HT1080 (cell line): ENCODE measurements at regions not wholly inside any gene's neighbourhood (a gene's known extent, or its start where the extent isn't known, plus 50 kb on each side); places are given as distances from the start of the nearest gene placed in this dataset.
A peak's percentile ranks its signal among the peaks of the same experiment; 100 is the strongest.
"Not testable (repeated sequence)": the region's sequence is repeated elsewhere in the genome, so short reads cannot be mapped to it uniquely, and the experiment has no call there.

Source experiments
- DNase-seq: peaks from one replicate; pipeline ENCODE4 v3.0.0-alpha.2; 2015; ENCODE audit warnings: low read depth

- no peak for DNase-seq
Observed at GRCh38 chr12:58712976-58713375, 207.3 kb downstream of the LRIG3 start.

DNA sequence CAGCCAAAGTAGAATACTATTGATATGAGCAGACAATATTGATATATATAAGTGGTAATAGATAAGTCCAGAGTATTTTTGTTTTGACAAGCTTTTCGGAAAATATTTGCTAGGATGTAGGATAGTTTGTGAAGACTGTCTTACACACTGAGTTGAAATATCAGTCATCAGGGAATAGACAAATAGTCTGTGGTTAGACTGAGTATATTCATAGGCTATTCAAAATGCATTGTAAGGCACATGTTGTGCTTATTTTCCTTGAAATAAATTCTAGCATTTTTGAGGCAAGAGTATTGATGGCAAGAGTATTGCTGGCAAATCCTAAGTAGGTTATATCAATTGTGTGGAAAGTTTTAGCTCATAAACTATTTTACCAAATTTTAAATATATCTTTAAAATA, 201.1 kb downstream of the LRIG3 start:
- DNase-seq, result no peak

GRCh38 chr12:58720421-58720820, 199.9 kb downstream of the LRIG3 start:
- no peak for DNase-seq

DNA sequence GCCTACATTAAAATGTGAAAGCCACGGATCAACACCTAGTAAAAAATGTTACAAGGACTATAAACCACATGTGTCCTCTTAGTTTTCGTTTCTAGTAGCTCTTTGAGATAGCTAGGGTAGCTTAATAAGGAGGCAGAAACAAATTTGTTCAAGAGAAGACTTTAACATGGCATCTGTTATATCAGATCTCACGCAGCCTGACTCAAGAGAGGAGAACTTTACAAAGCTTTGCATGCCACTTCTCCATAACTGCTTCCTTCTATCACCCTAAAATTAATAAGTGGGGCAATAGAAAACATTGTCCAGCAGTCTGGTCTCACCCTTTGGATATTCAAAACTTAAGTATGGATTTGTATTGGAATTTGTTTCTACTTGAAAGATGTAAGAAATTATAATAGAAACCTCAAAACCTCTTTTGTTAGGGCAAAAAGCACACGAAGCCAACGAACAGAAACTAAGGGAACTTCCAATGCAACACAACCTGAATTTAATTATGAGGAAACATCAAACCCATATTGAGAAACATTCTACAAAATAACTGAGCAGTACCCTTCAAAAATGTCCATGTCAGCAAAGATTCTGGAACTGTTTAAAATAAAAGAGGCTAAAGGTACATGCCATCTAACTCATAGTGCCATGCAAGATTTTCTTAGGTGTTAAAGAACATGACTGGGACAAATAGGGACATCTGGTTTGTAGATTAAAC, 194.8 kb downstream of the LRIG3 start:
- DNase-seq, result no peak

GRCh38 chr12:58727521-58727920, 192.8 kb downstream of the LRIG3 start:
- DNase-seq, result peak; percentile 14

- peak; percentile 21 for DNase-seq
Observed at GRCh38 chr12:58728397-58728796, 191.9 kb downstream of the LRIG3 start.

- no peak for DNase-seq
Observed at GRCh38 chr12:58731096-58731495, 189.2 kb downstream of the LRIG3 start.

GRCh38 chr12:58732894-58733293, 187.4 kb downstream of the LRIG3 start:
- DNase-seq, result no peak

GRCh38 chr12:58741226-58741625, 179.1 kb downstream of the LRIG3 start:
- peak; percentile 11 for DNase-seq

- no peak for DNase-seq
Observed at GRCh38 chr12:58745348-58746125, 174.8 kb downstream of the LRIG3 start.

DNA sequence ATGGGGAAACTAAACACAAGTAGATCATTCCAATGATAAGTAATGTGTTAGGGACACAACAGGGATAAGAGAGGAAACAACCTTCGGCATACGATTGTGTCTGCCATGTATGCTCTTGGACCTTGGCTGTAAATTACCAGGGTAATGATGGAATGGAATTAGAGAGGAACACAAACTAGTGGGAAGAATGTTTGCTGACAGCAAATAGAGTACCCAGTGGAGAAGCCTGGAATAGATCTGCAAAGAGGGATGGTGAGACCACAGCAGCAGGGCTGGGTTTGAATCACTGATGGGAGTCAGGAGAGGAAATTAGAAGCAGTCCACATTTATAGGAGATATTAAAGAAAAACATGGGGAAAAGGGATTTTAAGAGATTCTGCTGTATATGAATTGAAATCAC, 172.8 kb downstream of the LRIG3 start:
- DNase-seq, result no peak

- peak; percentile 84 for DNase-seq
Observed at GRCh38 chr12:58750484-58750883, 169.8 kb downstream of the LRIG3 start.

DNA sequence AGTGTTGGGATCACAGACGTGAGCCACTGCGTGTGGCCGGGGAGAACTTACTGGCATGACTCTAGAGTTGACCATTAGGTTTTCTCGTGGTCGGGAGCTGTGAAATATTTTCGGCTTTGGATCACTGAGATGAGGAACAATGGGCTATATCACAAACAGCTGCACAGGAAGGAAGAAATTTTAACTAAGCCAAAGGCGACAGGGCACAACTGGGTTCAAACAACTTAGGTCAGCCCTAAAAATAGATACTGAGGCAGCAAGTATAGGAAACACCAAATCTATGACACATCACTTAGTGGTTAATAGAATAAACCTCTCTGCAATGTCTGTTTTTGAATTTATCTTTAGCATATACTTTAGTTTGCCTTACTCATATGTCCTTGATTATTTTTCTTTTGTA, 162.9 kb downstream of the LRIG3 start:
- peak; percentile 73 for DNase-seq

GRCh38 chr12:58759745-58760144, 160.6 kb downstream of the LRIG3 start:
- DNase-seq, result not testable (repeated sequence)

DNA sequence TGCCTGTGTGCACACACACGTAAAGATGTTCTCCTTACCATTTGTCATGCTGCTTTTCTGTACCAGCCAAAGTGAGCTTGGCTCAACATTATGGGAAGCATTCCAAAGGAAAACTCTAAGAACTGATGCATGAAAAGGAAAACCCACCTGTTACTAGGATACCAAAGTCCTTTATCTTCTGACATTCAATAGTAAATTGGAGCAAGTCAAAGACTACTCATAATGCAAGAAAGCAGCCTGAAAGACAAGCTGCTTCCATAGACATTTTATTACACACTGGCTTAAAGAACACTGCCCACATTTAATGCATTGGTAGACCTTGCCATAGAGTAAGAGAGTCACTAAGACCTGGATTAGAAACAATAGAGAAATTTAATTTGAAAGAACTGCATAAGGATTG, 159.0 kb downstream of the LRIG3 start:
- DNase-seq, result no peak

DNA sequence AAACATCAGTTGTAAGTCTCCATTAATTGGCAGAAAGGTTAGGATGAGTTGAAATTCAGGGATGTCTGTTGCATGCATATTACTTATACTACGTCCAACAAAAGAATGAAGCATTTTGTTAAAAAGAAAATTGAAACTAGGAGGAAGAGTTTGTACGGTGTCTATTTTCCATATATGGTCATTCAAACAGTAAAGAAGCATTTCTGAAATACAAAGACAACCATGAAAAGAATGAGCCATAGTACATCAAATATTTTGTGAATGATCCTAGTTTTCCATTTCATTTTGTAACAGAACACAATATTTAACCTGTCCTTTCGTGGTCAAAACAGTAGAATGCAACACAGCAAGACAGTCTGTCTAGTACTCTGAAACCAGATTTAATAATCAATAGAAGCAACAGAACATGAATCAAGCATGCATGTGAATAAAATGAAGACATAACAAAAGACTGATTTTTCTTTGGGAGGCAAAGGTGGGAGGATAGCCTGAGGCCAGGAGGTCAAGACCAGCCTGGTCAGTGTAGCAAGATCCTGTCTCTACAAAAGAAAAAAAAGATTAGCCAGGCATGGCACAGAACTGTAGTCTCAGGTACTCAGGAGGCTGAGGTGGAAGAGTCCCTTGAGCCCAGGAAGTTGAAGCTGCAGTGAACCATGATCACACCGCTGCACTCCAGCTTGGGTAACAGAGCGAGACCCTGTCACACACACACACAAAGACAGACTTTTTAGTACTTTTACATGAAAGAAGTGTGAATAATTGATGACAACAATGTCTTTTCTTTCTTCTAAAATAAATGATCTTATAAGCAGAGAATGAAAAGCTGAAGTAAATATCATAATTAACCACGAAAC, 156.0 kb downstream of the LRIG3 start:
- DNase-seq, result no peak

GRCh38 chr12:58765076-58765475, 155.2 kb downstream of the LRIG3 start:
- no peak for DNase-seq

- no peak for DNase-seq
Observed at GRCh38 chr12:58765653-58766512, 154.4 kb downstream of the LRIG3 start.

DNA sequence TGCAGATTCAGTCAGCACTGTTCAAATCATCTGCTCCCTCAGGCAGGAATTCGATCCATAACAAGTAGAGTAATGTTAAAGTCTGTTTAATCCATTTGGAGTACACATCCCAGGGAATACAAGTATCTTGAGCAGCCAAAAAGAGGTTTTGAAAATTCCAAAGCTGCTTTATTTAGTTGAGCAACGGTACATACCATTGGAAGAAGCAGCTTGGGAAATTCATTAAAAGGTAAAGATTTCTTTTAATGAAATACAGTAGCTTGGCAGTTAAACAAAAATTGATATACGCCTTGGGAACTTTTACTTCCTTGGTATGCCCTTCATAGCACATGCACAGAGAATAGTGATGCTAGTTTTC, 153.8 kb downstream of the LRIG3 start:
- no peak for DNase-seq

DNA sequence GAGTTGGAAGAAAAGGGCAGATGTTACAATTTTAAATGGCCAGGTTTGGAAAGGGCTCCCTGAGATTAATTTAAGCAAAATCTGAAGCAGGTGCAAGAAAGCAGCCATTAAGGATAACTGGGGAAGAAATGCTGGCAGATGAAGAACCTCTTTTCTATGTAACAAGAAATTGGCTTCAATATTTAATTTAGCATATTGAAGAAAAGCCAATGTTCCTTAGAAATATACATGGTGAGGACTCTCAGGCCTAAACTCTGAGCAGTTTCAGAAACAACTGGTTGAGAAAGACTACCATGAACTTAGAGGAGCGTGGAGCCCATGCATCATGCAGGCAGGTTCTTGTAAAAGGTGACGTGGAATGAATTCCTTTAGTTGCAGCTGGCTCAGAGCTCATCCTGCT, 152.8 kb downstream of the LRIG3 start:
- DNase-seq, result no peak

DNA sequence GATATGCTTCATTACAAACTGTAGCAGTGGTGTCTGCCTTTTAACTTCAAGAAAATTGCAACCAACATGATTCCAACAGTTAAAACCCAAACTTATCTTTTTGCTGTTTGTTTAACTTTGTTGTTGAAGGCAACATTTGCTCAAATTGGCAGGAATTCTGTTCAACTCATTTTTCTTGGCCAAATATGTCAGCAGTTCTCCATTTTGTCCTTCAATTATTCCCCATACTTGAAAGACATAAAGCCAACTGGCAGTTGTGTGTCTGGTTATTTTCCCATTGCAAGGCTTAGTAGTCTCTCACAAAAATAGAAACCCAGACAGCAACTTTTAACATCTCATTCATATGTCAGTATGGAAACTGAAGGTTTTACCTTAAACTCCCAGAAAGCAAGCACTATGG, 146.3 kb downstream of the LRIG3 start:
- DNase-seq, result no peak
